Neural cell (in vitro differentiated cells): ENCODE measurements at regions not wholly inside any gene's neighbourhood (a gene's known extent, or its start where the extent isn't known, plus 50 kb on each side); places are given as distances from the start of the nearest gene placed in this dataset.

Source experiments
- EP300 ChIP-seq: fragments of 450-650 bp; conservative IDR thresholded peaks from 2 replicates; pipeline ENCODE4 v1.6.1; 2014; ENCODE audit warnings: antibody characterized with exemption, mild to moderate bottlenecking, moderate library complexity; ENCODE audit not compliant: poor library complexity, severe bottlenecking
- EZH2 ChIP-seq: fragments of 200-600, 300-800 bp; shearing (Covaris generic), sonication (generic); IDR thresholded peaks from 2 replicates; pipeline ENCODE4 v1.6.1; 2014; ENCODE audit warnings: antibody characterized with exemption, low read length, borderline replicate concordance, mild to moderate bottlenecking; ENCODE audit not compliant: insufficient read depth, poor library complexity, severe bottlenecking
- MXI1 ChIP-seq: fragments of 450-650 bp; conservative IDR thresholded peaks from 2 replicates; pipeline ENCODE4 v1.6.1; 2014; ENCODE audit warnings: antibody characterized with exemption, mild to moderate bottlenecking; ENCODE audit not compliant: poor library complexity, severe bottlenecking
- POLR2AphosphoS5 ChIP-seq: IDR thresholded peaks from 2 replicates; pipeline ENCODE4 v1.6.1; 2012
- RAD21 ChIP-seq: fragments of 450-650 bp; conservative IDR thresholded peaks from 2 replicates; pipeline ENCODE4 v1.6.1; 2014; ENCODE audit warnings: antibody characterized with exemption, mild to moderate bottlenecking, moderate library complexity
- REST ChIP-seq: IDR thresholded peaks from 2 replicates; pipeline ENCODE4 v1.6.1; 2012; ENCODE audit warnings: borderline replicate concordance
- SMC3 ChIP-seq: fragments of 450-650 bp; conservative IDR thresholded peaks from 2 replicates; pipeline ENCODE4 v1.6.1; 2014; ENCODE audit warnings: antibody characterized with exemption, mild to moderate bottlenecking, moderate library complexity; ENCODE audit not compliant: poor library complexity
- TF ChIP-seq, protein P1 (sequence below): fragments of 450-650 bp; IDR thresholded peaks from 2 replicates; pipeline ENCODE4 v1.5.1; 2014; ENCODE audit warnings: antibody characterized with exemption, mild to moderate bottlenecking, moderate library complexity; ENCODE audit not compliant: poor library complexity, severe bottlenecking

DNA sequence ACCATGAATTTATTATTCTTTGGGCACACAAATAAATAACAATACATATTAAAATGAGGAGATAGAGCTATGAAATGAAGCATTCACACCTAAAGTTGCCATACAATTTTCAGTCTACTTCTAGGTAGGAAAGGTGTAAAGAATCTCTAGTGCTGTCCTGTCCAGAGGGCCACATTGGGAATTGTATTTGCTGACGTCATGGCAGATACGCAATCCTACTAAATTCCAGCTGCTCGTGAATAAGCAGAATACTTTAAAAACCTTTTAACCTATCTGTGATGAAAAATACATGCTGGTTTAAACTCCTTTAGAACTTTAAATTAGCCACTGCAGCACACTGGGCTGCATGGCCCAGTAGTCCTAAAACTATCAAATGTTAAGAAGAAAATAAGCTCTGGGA, 236.1 kb downstream of the FSCB start:
- TF ChIP-seq, protein P1, sequence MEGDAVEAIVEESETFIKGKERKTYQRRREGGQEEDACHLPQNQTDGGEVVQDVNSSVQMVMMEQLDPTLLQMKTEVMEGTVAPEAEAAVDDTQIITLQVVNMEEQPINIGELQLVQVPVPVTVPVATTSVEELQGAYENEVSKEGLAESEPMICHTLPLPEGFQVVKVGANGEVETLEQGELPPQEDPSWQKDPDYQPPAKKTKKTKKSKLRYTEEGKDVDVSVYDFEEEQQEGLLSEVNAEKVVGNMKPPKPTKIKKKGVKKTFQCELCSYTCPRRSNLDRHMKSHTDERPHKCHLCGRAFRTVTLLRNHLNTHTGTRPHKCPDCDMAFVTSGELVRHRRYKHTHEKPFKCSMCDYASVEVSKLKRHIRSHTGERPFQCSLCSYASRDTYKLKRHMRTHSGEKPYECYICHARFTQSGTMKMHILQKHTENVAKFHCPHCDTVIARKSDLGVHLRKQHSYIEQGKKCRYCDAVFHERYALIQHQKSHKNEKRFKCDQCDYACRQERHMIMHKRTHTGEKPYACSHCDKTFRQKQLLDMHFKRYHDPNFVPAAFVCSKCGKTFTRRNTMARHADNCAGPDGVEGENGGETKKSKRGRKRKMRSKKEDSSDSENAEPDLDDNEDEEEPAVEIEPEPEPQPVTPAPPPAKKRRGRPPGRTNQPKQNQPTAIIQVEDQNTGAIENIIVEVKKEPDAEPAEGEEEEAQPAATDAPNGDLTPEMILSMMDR: no peak
- no peak for TF ChIP-seq POLR2AphosphoS5
- TF ChIP-seq RAD21: no peak
- TF ChIP-seq SMC3: no peak
- TF ChIP-seq REST: no peak
- TF ChIP-seq EZH2: no peak
- no peak for TF ChIP-seq EP300
- TF ChIP-seq MXI1: no peak
